ENCODE measurements at regions not wholly inside any gene's neighbourhood (a gene's known extent, or its start where the extent isn't known, plus 50 kb on each side); places are given as distances from the start of the nearest gene placed in this dataset.

GRCh38 chr3:30232142-30232541 lies 374.3 kb upstream of the TGFBR2 start:
- WGBS (ENCODE audit: low lambda C conversion rate, missing lambda C conversion rate): 73% methylated on average over 5 of the region's 5 CpGs
- no peak for DNase-seq (ENCODE audit: low spot score)
- peaks cover 3% of the 10 kb centered on the region for H3K4me1 ChIP-seq (ENCODE audit: insufficient read depth)
- no peak overlapping the region for H3K4me2 ChIP-seq
- H3K27ac ChIP-seq: no peak overlapping the region
- no peaks in the 10 kb centered on the region for H3K9me2 ChIP-seq (replicated peaks; ENCODE audit: insufficient read depth)
- TF ChIP-seq CTCF (IDR thresholded peaks at IDR 0.05; ENCODE audit: poor library complexity) (no peak), EZH2 (IDR thresholded peaks at IDR 0.05; ENCODE audit: borderline replicate concordance) (no peak), EZH2phosphoT487 (IDR thresholded peaks at IDR 0.05; ENCODE audit: low read depth, severe bottlenecking, unreplicated experiment) (no peak)
- H3K9me3 ChIP-seq (ENCODE audit: low read depth): no peaks in the 10 kb centered on the region
- peak overlapping the region; percentile 5 for H2AFZ ChIP-seq
- no peaks in the 10 kb centered on the region for H3K27me3 ChIP-seq
- no peaks in the 10 kb centered on the region for H3K36me3 ChIP-seq (replicated peaks; ENCODE audit: insufficient read depth, low read depth)
- H4K20me1 ChIP-seq (ENCODE audit: insufficient read depth, poor library complexity, severe bottlenecking): no peaks in the 10 kb centered on the region
- H3K79me2 ChIP-seq: no peaks in the 10 kb centered on the region
- no peak overlapping the region for H3K4me3 ChIP-seq

- H3K4me3 ChIP-seq: no peak overlapping the region
- no peak for TF ChIP-seq EZH2phosphoT487 (IDR thresholded peaks at IDR 0.05; ENCODE audit: low read depth, severe bottlenecking, unreplicated experiment)
- TF ChIP-seq CTCF (IDR thresholded peaks at IDR 0.05; ENCODE audit: poor library complexity): no peak
- no peak for TF ChIP-seq EZH2 (IDR thresholded peaks at IDR 0.05; ENCODE audit: borderline replicate concordance)
- H3K4me1 ChIP-seq (ENCODE audit: insufficient read depth): no peaks in the 10 kb centered on the region
- no peaks in the 10 kb centered on the region for H3K36me3 ChIP-seq (replicated peaks; ENCODE audit: insufficient read depth, low read depth)
- no peaks in the 10 kb centered on the region for H3K27me3 ChIP-seq
- H3K79me2 ChIP-seq: no peaks in the 10 kb centered on the region
- 79% methylated on average over 2 of the region's 2 CpGs for WGBS (ENCODE audit: low lambda C conversion rate, missing lambda C conversion rate)
- no peaks in the 10 kb centered on the region for H3K9me2 ChIP-seq (replicated peaks; ENCODE audit: insufficient read depth)
- no peak overlapping the region for H3K4me2 ChIP-seq
- H4K20me1 ChIP-seq (ENCODE audit: insufficient read depth, poor library complexity, severe bottlenecking): no peaks in the 10 kb centered on the region
- H2AFZ ChIP-seq: no peak overlapping the region
- DNase-seq (ENCODE audit: low spot score): no peak
- no peaks in the 10 kb centered on the region for H3K9me3 ChIP-seq (ENCODE audit: low read depth)
- H3K27ac ChIP-seq: no peak overlapping the region
These were observed 372.3 kb upstream of the TGFBR2 start for GRCh38 chr3:30233913-30234646.

GRCh38 chr3:30236011-30236410 lies 370.4 kb upstream of the TGFBR2 start:
- no peaks in the 10 kb centered on the region for H4K20me1 ChIP-seq (ENCODE audit: insufficient read depth, poor library complexity, severe bottlenecking)
- DNase-seq (ENCODE audit: low spot score): no peak
- H3K4me3 ChIP-seq: no peak overlapping the region
- no peaks in the 10 kb centered on the region for H3K9me2 ChIP-seq (replicated peaks; ENCODE audit: insufficient read depth)
- no peaks in the 10 kb centered on the region for H3K9me3 ChIP-seq (ENCODE audit: low read depth)
- WGBS (ENCODE audit: low lambda C conversion rate, missing lambda C conversion rate): 90% methylated on average over 3 of the region's 3 CpGs
- no peak for TF ChIP-seq EZH2phosphoT487 (IDR thresholded peaks at IDR 0.05; ENCODE audit: low read depth, severe bottlenecking, unreplicated experiment)
- no peak for TF ChIP-seq CTCF (IDR thresholded peaks at IDR 0.05; ENCODE audit: poor library complexity)
- TF ChIP-seq EZH2 (IDR thresholded peaks at IDR 0.05; ENCODE audit: borderline replicate concordance): no peak
- H3K79me2 ChIP-seq: no peaks in the 10 kb centered on the region
- no peaks in the 10 kb centered on the region for H3K36me3 ChIP-seq (replicated peaks; ENCODE audit: insufficient read depth, low read depth)
- H3K4me2 ChIP-seq: no peak overlapping the region
- H3K27me3 ChIP-seq: no peaks in the 10 kb centered on the region
- no peak overlapping the region for H2AFZ ChIP-seq
- no peaks in the 10 kb centered on the region for H3K4me1 ChIP-seq (ENCODE audit: insufficient read depth)
- H3K27ac ChIP-seq: no peak overlapping the region

Data from hepatocyte (in vitro differentiated cells).